ENCODE measurements at regions not wholly inside any gene's neighbourhood (a gene's known extent, or its start where the extent isn't known, plus 50 kb on each side); places are given as distances from the start of the nearest gene placed in this dataset.

GRCh38 chr3:159221335-159221734, 419.5 kb downstream of the MFSD1 start:
- intact Hi-C loops (cut with micrococcal nuclease): no loop called here
- TF ChIP-seq CTCF (IDR thresholded peaks at IDR 0.05): no peak
- ChIA-PET CTCF (no interaction called here), POLR2A (no interaction called here)
- Mint-ChIP-seq H3K9me3 (no peaks in the 10 kb centered on the region), H3K4me3 (no peak overlapping the region), H3K27me3 (peaks cover 4% of the 10 kb centered on the region), H3K27ac (no peak overlapping the region), H3K36me3 (ENCODE audit: low read depth) (no peaks in the 10 kb centered on the region), H3K4me1 (ENCODE audit: low read depth) (no peaks in the 10 kb centered on the region)
- no peak for ATAC-seq
- DNase-seq: no peak

GRCh38 chr3:159229116-159229680, 427.3 kb downstream of the MFSD1 start:
- Mint-ChIP-seq H3K4me3 (no peak overlapping the region), H3K36me3 (ENCODE audit: low read depth) (no peaks in the 10 kb centered on the region), H3K4me1 (ENCODE audit: low read depth) (no peaks in the 10 kb centered on the region), H3K27ac (no peak overlapping the region), H3K9me3 (no peaks in the 10 kb centered on the region), H3K27me3 (peaks cover 2% of the 10 kb centered on the region)
- TF ChIP-seq CTCF (IDR thresholded peaks at IDR 0.05): no peak
- ATAC-seq: no peak
- DNase-seq: no peak
- ChIA-PET CTCF (no interaction called here), POLR2A (no interaction called here)
- intact Hi-C loops (cut with micrococcal nuclease): no loop called here

GRCh38 chr3:159232966-159233365, 431.1 kb downstream of the MFSD1 start:
- ChIA-PET CTCF (no interaction called here), POLR2A (no interaction called here)
- H3K36me3 Mint-ChIP-seq (ENCODE audit: low read depth): no peaks in the 10 kb centered on the region
- no peaks in the 10 kb centered on the region for H3K4me1 Mint-ChIP-seq (ENCODE audit: low read depth)
- ATAC-seq (no peak), DNase-seq (no peak)
- H3K9me3 Mint-ChIP-seq: no peaks in the 10 kb centered on the region
- intact Hi-C loops (cut with micrococcal nuclease): no loop called here
- TF ChIP-seq CTCF (IDR thresholded peaks at IDR 0.05): no peak
- peaks cover 3% of the 10 kb centered on the region for H3K27me3 Mint-ChIP-seq
- H3K27ac Mint-ChIP-seq: no peak overlapping the region
- no peak overlapping the region for H3K4me3 Mint-ChIP-seq

GRCh38 chr3:159233734-159234133, 431.9 kb downstream of the MFSD1 start:
- POLR2A ChIA-PET: no interaction called here
- no peak for TF ChIP-seq CTCF (IDR thresholded peaks at IDR 0.05)
- Mint-ChIP-seq H3K9me3 (no peaks in the 10 kb centered on the region), H3K27ac (no peak overlapping the region), H3K4me3 (no peak overlapping the region), H3K27me3 (peaks cover 6% of the 10 kb centered on the region), H3K36me3 (ENCODE audit: low read depth) (no peaks in the 10 kb centered on the region), H3K4me1 (ENCODE audit: low read depth) (no peaks in the 10 kb centered on the region)
- intact Hi-C loops (cut with micrococcal nuclease): no loop called here
- DNase-seq (no peak), ATAC-seq (no peak)
- CTCF ChIA-PET: no interaction called here

GRCh38 chr3:159234306-159234705, 432.5 kb downstream of the MFSD1 start:
- H3K4me1 Mint-ChIP-seq (ENCODE audit: low read depth): no peaks in the 10 kb centered on the region
- TF ChIP-seq CTCF (IDR thresholded peaks at IDR 0.05): no peak
- H3K9me3 Mint-ChIP-seq: no peaks in the 10 kb centered on the region
- H3K36me3 Mint-ChIP-seq (ENCODE audit: low read depth): no peaks in the 10 kb centered on the region
- POLR2A ChIA-PET: no interaction called here
- CTCF ChIA-PET: no interaction called here
- peaks cover 6% of the 10 kb centered on the region for H3K27me3 Mint-ChIP-seq
- no peak overlapping the region for H3K4me3 Mint-ChIP-seq
- ATAC-seq (no peak), DNase-seq (no peak)
- intact Hi-C loops (cut with micrococcal nuclease): no loop called here
- H3K27ac Mint-ChIP-seq: no peak overlapping the region
